AG04449 (cell line): ENCODE measurements at regions not wholly inside any gene's neighbourhood (a gene's known extent, or its start where the extent isn't known, plus 50 kb on each side); places are given as distances from the start of the nearest gene placed in this dataset.

Experiments
- CTCF ChIA-PET: fragments of 350-600 bp; formaldehyde crosslinking; extraction: SDS; loops from one replicate; lab custom pipeline; 2021; ENCODE audit warnings: antibody characterized with exemption; lab: Yijun Ruan, JAX
- POLR2A ChIA-PET: fragments of 400-600, 350-600 bp; formaldehyde crosslinking; extraction: SDS; loops from one replicate; lab custom pipeline; 2020; ENCODE audit warnings: antibody characterized with exemption, inconsistent platforms; lab: Yijun Ruan, JAX
- DNase-seq: peaks from one replicate; pipeline ENCODE4 v3.0.0-alpha.2; 2010; ENCODE audit warnings: low read depth, low spot score
- H3K4me3 ChIP-seq: 2 replicates; pipeline ENCODE4 v1.5.1; 2011; ENCODE audit warnings: low read depth, mild to moderate bottlenecking, control low read depth, low read length
- TF ChIP-seq, protein P1 (sequence below): IDR thresholded peaks from one replicate; pipeline ENCODE4 v1.5.1; 2011; ENCODE audit warnings: mild to moderate bottlenecking, moderate library complexity, low read length, control low read depth, inconsistent platforms; ENCODE audit not compliant: insufficient read depth; ENCODE audit errors: missing control alignments

DNA sequence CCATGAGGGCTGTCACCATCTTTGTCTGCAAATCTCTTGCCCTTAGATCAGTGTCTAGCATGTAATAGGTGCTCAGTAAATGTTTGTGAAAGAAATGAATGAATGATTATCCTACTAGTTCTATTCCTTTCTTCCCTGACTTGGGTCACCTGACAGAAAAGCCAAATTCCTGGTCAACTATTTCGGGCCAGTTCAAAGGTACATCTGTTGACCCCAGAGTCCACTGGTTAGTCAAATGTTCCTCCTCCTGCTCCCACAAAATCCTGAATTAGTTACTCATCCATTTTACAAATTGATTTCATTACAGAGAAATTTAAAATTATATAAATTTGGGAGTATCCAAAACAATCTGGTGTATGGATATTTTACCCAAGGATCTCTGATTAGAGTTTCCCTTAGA is 124.7 kb upstream of the NAV2 start:
- DNase-seq: no peak
- H3K4me3 ChIP-seq: no peak overlapping the region
- ChIA-PET POLR2A (interaction anchor here (0.6 kb wide), 1 partner anchor 147 kb away, joined by 3 read pairs; no protein-coding TSS in a partner anchor), CTCF (interaction anchor here (1.2 to 1.6 kb wide), 2 partner anchors 154 to 316 kb away, joined by 4 read pairs; no protein-coding TSS in a partner anchor)
- TF ChIP-seq, protein P1, sequence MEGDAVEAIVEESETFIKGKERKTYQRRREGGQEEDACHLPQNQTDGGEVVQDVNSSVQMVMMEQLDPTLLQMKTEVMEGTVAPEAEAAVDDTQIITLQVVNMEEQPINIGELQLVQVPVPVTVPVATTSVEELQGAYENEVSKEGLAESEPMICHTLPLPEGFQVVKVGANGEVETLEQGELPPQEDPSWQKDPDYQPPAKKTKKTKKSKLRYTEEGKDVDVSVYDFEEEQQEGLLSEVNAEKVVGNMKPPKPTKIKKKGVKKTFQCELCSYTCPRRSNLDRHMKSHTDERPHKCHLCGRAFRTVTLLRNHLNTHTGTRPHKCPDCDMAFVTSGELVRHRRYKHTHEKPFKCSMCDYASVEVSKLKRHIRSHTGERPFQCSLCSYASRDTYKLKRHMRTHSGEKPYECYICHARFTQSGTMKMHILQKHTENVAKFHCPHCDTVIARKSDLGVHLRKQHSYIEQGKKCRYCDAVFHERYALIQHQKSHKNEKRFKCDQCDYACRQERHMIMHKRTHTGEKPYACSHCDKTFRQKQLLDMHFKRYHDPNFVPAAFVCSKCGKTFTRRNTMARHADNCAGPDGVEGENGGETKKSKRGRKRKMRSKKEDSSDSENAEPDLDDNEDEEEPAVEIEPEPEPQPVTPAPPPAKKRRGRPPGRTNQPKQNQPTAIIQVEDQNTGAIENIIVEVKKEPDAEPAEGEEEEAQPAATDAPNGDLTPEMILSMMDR: no peak

DNA sequence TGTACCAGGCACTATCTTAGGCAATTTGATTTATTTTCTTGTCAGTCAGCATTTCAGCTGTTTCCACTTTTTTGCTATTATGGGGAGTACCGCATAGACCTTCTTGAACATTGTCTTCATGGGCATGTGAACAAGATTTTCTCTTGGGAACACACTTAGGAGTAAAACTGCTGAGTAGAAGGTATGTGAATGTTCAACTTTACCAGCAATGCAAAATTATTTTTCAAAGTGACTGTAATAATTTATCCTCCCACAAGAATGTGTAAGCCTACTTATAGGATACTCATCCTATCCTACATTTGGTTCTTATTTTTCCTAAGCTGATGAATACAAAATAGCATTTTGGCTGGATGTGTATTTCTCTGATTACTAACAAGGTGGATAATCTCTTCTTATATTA is 132.0 kb upstream of the NAV2 start:
- ChIA-PET CTCF (interaction anchor here (1.2 to 9.7 kb wide), 5 partner anchors 9 to 322 kb away, joined by 3 to 81 read pairs (median 9); no protein-coding TSS in a partner anchor), POLR2A (no interaction called here)
- no peak overlapping the region for H3K4me3 ChIP-seq
- no peak for DNase-seq
- TF ChIP-seq, protein P1: no peak

DNA sequence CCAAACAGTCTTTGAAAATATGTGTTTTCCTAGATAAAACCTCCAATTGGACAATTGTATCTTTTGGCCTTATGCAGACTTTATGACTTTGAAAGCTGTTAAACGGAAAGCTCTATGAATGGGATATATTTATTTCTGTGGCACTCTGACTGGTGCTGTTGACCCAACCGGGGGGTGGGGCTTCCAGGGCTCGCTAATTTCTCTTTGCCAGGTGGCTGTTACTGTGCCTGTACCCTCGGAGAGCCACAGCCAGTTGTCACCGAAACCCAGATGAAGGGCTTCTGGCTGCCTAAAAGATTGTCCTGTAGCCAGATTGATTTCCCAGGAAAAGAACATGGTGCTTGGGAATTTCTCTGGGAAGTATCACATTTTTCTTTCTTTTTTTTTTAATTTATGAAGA is 132.7 kb upstream of the NAV2 start:
- CTCF ChIA-PET: interaction anchor here (0.9 to 9.7 kb wide), 6 partner anchors 10 to 323 kb away, joined by 3 to 81 read pairs (median 6); no protein-coding TSS in a partner anchor
- POLR2A ChIA-PET: no interaction called here
- no peak overlapping the region for H3K4me3 ChIP-seq
- TF ChIP-seq, protein P1: no peak
- DNase-seq: no peak

DNA sequence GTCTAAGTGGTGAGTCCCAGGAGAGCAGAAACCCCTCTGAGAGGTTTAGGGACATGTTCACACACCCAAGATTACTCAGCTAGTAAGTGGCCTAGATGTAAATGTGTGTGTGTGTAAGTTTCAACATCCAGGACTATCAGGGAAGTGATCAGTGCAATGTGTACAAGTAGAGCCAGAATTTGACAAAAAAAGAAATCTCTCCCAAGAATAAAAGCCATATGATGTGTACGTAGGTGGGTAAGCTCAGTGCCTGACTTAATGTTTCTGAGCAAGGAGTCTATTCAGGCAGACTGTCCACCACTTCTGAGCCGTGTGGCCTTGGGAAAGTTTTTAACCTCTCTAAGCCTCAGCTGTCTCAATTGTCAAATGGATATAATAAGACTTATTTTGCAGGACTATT is 133.8 kb upstream of the NAV2 start:
- no peak for DNase-seq
- ChIA-PET POLR2A (interaction anchor here (0.7 kb wide), 1 partner anchor 11 kb away, joined by 3 read pairs; no protein-coding TSS in a partner anchor), CTCF (interaction anchor here (0.9 to 9.7 kb wide), 7 partner anchors 10 to 164 kb away, joined by 3 to 81 read pairs (median 6); no protein-coding TSS in a partner anchor)
- H3K4me3 ChIP-seq: no peak overlapping the region
- TF ChIP-seq, protein P1: no peak

DNA sequence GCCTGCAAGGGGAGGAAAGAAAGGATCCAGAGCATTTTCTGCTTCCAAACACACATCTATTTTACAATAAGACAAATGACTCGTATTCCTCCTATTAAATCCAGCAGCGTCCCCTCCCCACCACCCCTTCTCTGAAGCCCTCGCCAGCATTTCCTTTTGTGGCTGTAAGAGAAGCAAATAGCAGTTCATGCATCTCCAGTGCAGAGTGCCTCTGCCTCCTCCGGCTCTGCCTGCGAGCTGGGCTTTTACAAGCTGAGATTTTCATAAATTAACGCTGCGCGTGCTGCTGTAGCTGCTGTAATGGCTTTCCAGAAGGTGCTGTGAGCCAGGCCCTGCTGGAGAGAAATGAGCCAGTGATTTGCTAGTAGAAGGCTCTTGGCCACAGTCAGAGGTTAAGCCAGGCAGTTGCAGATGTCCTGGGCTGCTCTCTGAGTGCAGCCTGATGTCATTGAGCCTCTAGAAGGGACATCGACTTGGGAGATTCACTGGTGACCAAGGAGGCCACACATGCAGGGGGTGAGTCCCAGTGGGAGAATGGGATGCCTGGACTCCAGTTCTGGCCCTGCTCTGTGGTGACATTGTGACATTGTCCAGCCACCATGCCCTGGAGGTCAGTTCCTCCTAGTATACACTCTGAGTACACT is 134.5 kb upstream of the NAV2 start:
- TF ChIP-seq, protein P1: no peak
- no peak for DNase-seq
- ChIA-PET POLR2A (no interaction called here), CTCF (interaction anchor here (1.0 to 9.7 kb wide), 9 partner anchors 9 to 326 kb away, joined by 3 to 81 read pairs (median 9); no protein-coding TSS in a partner anchor)
- peak overlapping the region; percentile 4; the same call in 1 of the 2 replicates for H3K4me3 ChIP-seq

DNA sequence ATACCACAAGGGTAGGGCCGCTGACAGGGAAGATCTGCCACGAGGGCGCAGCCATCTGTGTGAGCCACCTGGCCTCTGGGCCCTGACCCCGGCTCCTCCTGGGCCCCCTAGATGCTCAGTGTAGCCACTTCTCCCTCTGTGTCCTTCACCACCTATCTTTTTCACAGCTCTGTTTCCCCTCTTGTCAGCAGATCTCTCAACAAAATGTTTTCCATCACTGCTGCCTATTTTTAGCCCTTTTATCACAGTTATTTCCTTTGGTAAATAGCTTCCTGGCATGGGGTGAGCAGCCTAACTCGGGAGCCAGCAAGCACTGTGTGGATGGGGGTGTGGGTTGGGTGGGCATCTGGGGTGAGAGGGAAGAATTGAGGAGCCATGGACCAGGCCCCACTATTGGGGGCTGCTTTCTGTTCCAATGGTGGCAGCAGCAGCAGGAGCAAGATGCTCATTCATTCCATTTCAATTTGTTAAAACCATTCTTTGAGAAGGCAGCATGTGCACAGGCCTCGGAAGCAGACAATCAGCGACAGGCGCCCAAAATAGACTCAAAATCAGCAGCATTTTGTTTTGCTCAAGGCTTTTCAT is 135.2 kb upstream of the NAV2 start:
- no peak overlapping the region for H3K4me3 ChIP-seq
- ChIA-PET POLR2A (interaction anchor here (0.6 kb wide), 1 partner anchor 13 kb away, joined by 3 read pairs; no protein-coding TSS in a partner anchor), CTCF (interaction anchor here (1.0 to 9.7 kb wide), 8 partner anchors 12 to 327 kb away, joined by 3 to 81 read pairs (median 8); no protein-coding TSS in a partner anchor)
- TF ChIP-seq, protein P1: no peak
- DNase-seq: no peak
